ENCODE measurements at regions not wholly inside any gene's neighbourhood (a gene's known extent, or its start where the extent isn't known, plus 50 kb on each side); places are given as distances from the start of the nearest gene placed in this dataset.

GRCh38 chr14:53286301-53286700, 133.2 kb upstream of the DDHD1 start:
- no peak for TF ChIP-seq CTCF (IDR thresholded peaks at IDR 0.05; ENCODE audit: control extremely low read depth in 1 of 3, insufficient read depth in 1 of 3, low read depth in 1 of 3, low read length in 3 of 3)
- no peak for TF ChIP-seq CHD2 (IDR thresholded peaks at IDR 0.05; ENCODE audit: low read length)
- TF ChIP-seq SIN3A (conservative IDR thresholded peaks at IDR 0.05 in 1 of 2, IDR thresholded peaks at IDR 0.05 in 1 of 2; ENCODE audit: low read depth in 1 of 2, low read length in 2 of 2), result no peak
- no peak for TF ChIP-seq HDAC2 (IDR thresholded peaks at IDR 0.05; ENCODE audit: borderline replicate concordance in 1 of 2, low read depth in 2 of 2, low read length in 2 of 2)
- no peak for TF ChIP-seq NANOG (IDR thresholded peaks at IDR 0.05; ENCODE audit: insufficient read depth, low read depth, low read length, poor library complexity, severe bottlenecking)
- TF ChIP-seq KDM5A (IDR thresholded peaks at IDR 0.05; ENCODE audit: low read length), result no peak
- no peak for TF ChIP-seq SP1 (IDR thresholded peaks at IDR 0.05; ENCODE audit: low read depth, low read length)
- TF ChIP-seq BCL11A (IDR thresholded peaks at IDR 0.05; ENCODE audit: low read depth in 2 of 2, low read length in 2 of 2), result no peak
- no peak for TF ChIP-seq POLR2A (IDR thresholded peaks at IDR 0.05; ENCODE audit: control extremely low read depth in 1 of 2, low read depth in 2 of 2, low read length in 2 of 2)

Measured in H1 (cell line).